ENCODE measurements at regions not wholly inside any gene's neighbourhood (a gene's known extent, or its start where the extent isn't known, plus 50 kb on each side); places are given as distances from the start of the nearest gene placed in this dataset.

DNA sequence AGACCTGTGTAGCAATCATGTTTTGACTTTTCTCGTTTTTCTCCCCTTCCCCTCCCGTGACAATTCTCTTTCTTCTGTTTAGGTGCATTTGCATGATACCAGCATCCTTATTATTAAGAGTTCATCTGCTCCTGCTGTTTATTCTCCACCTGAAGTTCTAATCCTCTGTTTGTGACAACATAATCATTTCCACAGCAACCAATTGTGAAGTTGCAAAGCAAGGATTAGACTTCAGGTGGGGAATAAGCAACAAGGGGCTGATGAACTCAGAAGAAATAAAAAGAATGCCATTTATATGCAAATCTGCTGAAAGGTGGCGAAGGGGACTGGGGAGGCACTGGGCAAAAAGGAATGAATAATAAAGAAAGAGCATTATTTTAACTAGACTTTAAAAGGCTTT lies 124.8 kb upstream of the LINC00305 start:
- TF ChIP-seq FOXA3 (CRISPR knock-in tag; IDR thresholded peaks at IDR 0.05): no peak
- TF ChIP-seq RBM22 (optimal IDR thresholded peaks at IDR 0.05; ENCODE audit: low read length): no peak
- TF ChIP-seq TAF1 (CRISPR knock-in tag; IDR thresholded peaks at IDR 0.05): no peak
- TF ChIP-seq, protein P1, sequence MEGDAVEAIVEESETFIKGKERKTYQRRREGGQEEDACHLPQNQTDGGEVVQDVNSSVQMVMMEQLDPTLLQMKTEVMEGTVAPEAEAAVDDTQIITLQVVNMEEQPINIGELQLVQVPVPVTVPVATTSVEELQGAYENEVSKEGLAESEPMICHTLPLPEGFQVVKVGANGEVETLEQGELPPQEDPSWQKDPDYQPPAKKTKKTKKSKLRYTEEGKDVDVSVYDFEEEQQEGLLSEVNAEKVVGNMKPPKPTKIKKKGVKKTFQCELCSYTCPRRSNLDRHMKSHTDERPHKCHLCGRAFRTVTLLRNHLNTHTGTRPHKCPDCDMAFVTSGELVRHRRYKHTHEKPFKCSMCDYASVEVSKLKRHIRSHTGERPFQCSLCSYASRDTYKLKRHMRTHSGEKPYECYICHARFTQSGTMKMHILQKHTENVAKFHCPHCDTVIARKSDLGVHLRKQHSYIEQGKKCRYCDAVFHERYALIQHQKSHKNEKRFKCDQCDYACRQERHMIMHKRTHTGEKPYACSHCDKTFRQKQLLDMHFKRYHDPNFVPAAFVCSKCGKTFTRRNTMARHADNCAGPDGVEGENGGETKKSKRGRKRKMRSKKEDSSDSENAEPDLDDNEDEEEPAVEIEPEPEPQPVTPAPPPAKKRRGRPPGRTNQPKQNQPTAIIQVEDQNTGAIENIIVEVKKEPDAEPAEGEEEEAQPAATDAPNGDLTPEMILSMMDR (CRISPR knock-in tag; IDR thresholded peaks at IDR 0.05): no peak
- no peak for TF ChIP-seq ZNF839 (CRISPR knock-in tag; IDR thresholded peaks at IDR 0.05; ENCODE audit: borderline replicate concordance)
- TF ChIP-seq ZFP90 (CRISPR knock-in tag; IDR thresholded peaks at IDR 0.05; ENCODE audit: borderline replicate concordance): no peak
- no peak for TF ChIP-seq ZNF431 (CRISPR knock-in tag; IDR thresholded peaks at IDR 0.05; ENCODE audit: borderline replicate concordance, low read depth)
- no peak for TF ChIP-seq EP300 (IDR thresholded peaks at IDR 0.05; ENCODE audit: low read depth in 2 of 2, low read length in 2 of 2)
- TF ChIP-seq EP300 (CRISPR knock-in tag; IDR thresholded peaks at IDR 0.05; ENCODE audit: borderline replicate concordance): no peak
- TF ChIP-seq JUN (CRISPR knock-in tag; IDR thresholded peaks at IDR 0.05): no peak
- no peak for TF ChIP-seq KLF12 (CRISPR knock-in tag; IDR thresholded peaks at IDR 0.05; ENCODE audit: borderline replicate concordance)
- TF ChIP-seq RFX5 (IDR thresholded peaks at IDR 0.05; ENCODE audit: low read depth, low read length): no peak
- TF ChIP-seq HOXA7 (CRISPR knock-in tag; IDR thresholded peaks at IDR 0.05): no peak
- TF ChIP-seq SAFB2 (CRISPR knock-in tag; IDR thresholded peaks at IDR 0.05; ENCODE audit: borderline replicate concordance, low read depth): no peak
